UCSD-AML1 (cell line): ENCODE measurements at regions not wholly inside any gene's neighbourhood (a gene's known extent, or its start where the extent isn't known, plus 50 kb on each side); places are given as distances from the start of the nearest gene placed in this dataset.
"Not testable (repeated sequence)": the region's sequence is repeated elsewhere in the genome, so short reads cannot be mapped to it uniquely, and the experiment has no call there.

Experiments
- DNase-seq: peaks from one replicate; lab custom pipeline; 2025; ENCODE audit not compliant: unreplicated experiment; lab: John Stamatoyannopoulos, UW

- no peak for DNase-seq
Observed at GRCh38 chr6:74597840-74598239, 608.0 kb downstream of the COL12A1 start.

- peak; percentile 12 for DNase-seq
Observed at GRCh38 chr6:74597266-74597665, 608.6 kb downstream of the COL12A1 start.

GRCh38 chr6:74596588-74596987 is 609.3 kb downstream of the COL12A1 start:
- no peak for DNase-seq

- not testable (repeated sequence) for DNase-seq
Observed at GRCh38 chr6:74594350-74594749, 611.5 kb downstream of the COL12A1 start.

GRCh38 chr6:74588094-74588832 is 617.6 kb downstream of the COL12A1 start:
- no peak for DNase-seq

- no peak for DNase-seq
Observed at GRCh38 chr6:74587386-74587785, 618.5 kb downstream of the COL12A1 start.

GRCh38 chr6:74585753-74586152 is 620.1 kb downstream of the COL12A1 start:
- DNase-seq, result no peak

- no peak for DNase-seq
Observed at GRCh38 chr6:74581681-74582080, 624.2 kb downstream of the COL12A1 start.

GRCh38 chr6:74579794-74580193 is 626.1 kb downstream of the COL12A1 start:
- no peak for DNase-seq

GRCh38 chr6:74579047-74579446 is 626.8 kb downstream of the COL12A1 start:
- no peak for DNase-seq

GRCh38 chr6:74578339-74578738 is 627.5 kb downstream of the COL12A1 start:
- DNase-seq, result no peak

- DNase-seq, result no peak
Observed at GRCh38 chr6:74577619-74578018, 628.2 kb downstream of the COL12A1 start.

GRCh38 chr6:74574794-74575193 is 631.1 kb downstream of the COL12A1 start:
- DNase-seq, result no peak

- DNase-seq, result no peak
Observed at GRCh38 chr6:74573613-74574012, 632.2 kb downstream of the COL12A1 start.

- DNase-seq, result no peak
Observed at GRCh38 chr6:74570044-74570443, 635.8 kb downstream of the COL12A1 start.

- no peak for DNase-seq
Observed at GRCh38 chr6:74568861-74569260, 637.0 kb downstream of the COL12A1 start.

GRCh38 chr6:74567923-74568290 is 637.9 kb downstream of the COL12A1 start:
- DNase-seq, result not testable (repeated sequence)

- no peak for DNase-seq
Observed at GRCh38 chr6:74567281-74567922, 638.5 kb downstream of the COL12A1 start.

- DNase-seq, result no peak
Observed at GRCh38 chr6:74557236-74557635, 648.6 kb downstream of the COL12A1 start.

GRCh38 chr6:74554041-74554440 is 651.8 kb downstream of the COL12A1 start:
- no peak for DNase-seq

GRCh38 chr6:74551896-74552295 is 654.0 kb downstream of the COL12A1 start:
- no peak for DNase-seq

- DNase-seq, result no peak
Observed at GRCh38 chr6:74550821-74551220, 655.0 kb downstream of the COL12A1 start.

GRCh38 chr6:74549746-74550145 is 656.1 kb downstream of the COL12A1 start:
- no peak for DNase-seq
